Psoas muscle (tissue), 7 donors: ENCODE measurements at regions not wholly inside any gene's neighbourhood (a gene's known extent, or its start where the extent isn't known, plus 50 kb on each side); places are given as distances from the start of the nearest gene placed in this dataset.
"Not testable (repeated sequence)": the region's sequence is repeated elsewhere in the genome, so short reads cannot be mapped to it uniquely, and the experiment has no call there.

Source experiments
- ATAC-seq, 4 donors: fragments of 200-7000 bp; cut with Tn5 transposase; one replicate each; pipeline ENCODE4 v1.9.1; 2020; ENCODE audit warnings: moderate library complexity in 3 of 4, mild to moderate bottlenecking in 2 of 4
- DNase-seq, 2 donors: peaks; one replicate each; pipeline ENCODE4 v3.0.0-alpha.2; 2020
- H3K27ac ChIP-seq: fragments of 200-600 bp; one replicate; pipeline ENCODE4 v1.8.0; 2022
- H3K27me3 ChIP-seq, 3 donors: fragments of 200-600 bp in 1 of 3; one replicate each; pipeline versions ENCODE4 v1.6.1 to v1.8.0; 2013 to 2022; ENCODE audit warnings: low read length in 2 of 3, mild to moderate bottlenecking in 2 of 3, moderate library complexity in 1 of 3; ENCODE audit not compliant: insufficient read depth in 3 of 3
- H3K36me3 ChIP-seq, 2 donors: fragments of 200-600 bp in 1 of 2; one replicate each; pipeline versions ENCODE4 v1.6.1 to v1.8.0; 2013 to 2022; ENCODE audit warnings: low read depth in 1 of 2, mild to moderate bottlenecking in 1 of 2, moderate library complexity in 1 of 2; ENCODE audit not compliant: insufficient read depth in 1 of 2
- H3K4me1 ChIP-seq: fragments of 200-600 bp; one replicate; pipeline ENCODE4 v1.8.0; 2022
- H3K4me3 ChIP-seq: fragments of 200-600 bp; one replicate; pipeline ENCODE4 v1.8.0; 2022; ENCODE audit warnings: mild to moderate bottlenecking
- H3K9me3 ChIP-seq: fragments of 200-600 bp; one replicate; pipeline ENCODE4 v1.8.0; 2022
- WGBS, 3 donors: extraction: QIAGEN DNeasy Blood & Tissue Kit; methylation state at CpG; one replicate each; pipeline versions ENCODE4 v1.1.6 to v1.1.7; 2013; 5-methylcytosine and 5-hydroxymethylcytosine counted together
- intact Hi-C, 2 donors: fragments of 100-400 bp; cut with DNase I; formaldehyde crosslinking; loops; one replicate each; pipeline versions ENCODE4 v1.11.0 to v1.14.2; 2022
- TF ChIP-seq, protein P1 (sequence below): fragments of 200-600 bp; IDR thresholded peaks from one replicate; pipeline ENCODE4 v1.8.0; 2022; ENCODE audit warnings: antibody characterized with exemption
- donor health status: healthy with polysubstance abuse.
- donor health status: DM: no; HTN: no; CAD: no; lungs with moderate emphysema.
- donor health status: Bipolar disorder and iron deficiency.
- donor health status: healthy.
- donor health status: DM: yes; HTN: yes; CAD: no.
- donor health status: DM: no; HTN: no; CAD: no.
- donor health status: DM: yes; HTN: yes; CAD: no.

DNA sequence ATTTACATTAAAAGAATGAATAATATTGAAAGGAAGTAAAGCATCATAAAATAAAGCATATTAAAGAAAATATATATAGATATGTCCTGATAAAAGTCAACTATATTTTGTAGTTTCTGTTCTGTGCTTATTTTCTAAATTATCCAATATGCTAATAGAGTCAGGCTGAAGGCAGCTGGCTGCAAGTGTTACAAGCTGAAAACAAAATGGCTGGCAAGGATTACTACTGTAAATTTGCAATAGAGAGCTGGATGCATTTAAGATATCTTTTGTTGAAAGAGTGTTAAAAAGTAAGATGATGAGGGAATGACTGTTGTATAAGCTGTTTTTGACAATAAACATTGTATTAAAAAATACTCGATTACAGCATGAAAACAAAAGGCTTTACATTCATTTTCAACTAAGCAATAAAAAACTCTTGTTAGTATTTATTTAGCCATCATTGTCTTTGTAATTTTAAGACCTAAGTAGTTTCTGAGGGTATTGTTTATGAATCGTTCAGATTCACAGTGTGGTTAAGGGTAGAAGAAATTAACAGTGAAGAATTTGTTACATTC is 76.3 kb downstream of the TANC2 start:
- Histone ChIP-seq H3K4me1 (no peaks in the 10 kb centered on the region), H3K36me3 (no peaks in the 10 kb centered on the region), H3K27ac (no peak overlapping the region), H3K27me3 (no peaks in the 10 kb centered on the region), H3K9me3 (no peaks in the 10 kb centered on the region), H3K4me3 (no peak overlapping the region)
- no peak for DNase-seq
- intact Hi-C loops = no loop called here
- 30 to 64% (median 63%) methylated on average over 2 of the region's 2 CpGs for WGBS, 3 donors
- TF ChIP-seq, protein P1, sequence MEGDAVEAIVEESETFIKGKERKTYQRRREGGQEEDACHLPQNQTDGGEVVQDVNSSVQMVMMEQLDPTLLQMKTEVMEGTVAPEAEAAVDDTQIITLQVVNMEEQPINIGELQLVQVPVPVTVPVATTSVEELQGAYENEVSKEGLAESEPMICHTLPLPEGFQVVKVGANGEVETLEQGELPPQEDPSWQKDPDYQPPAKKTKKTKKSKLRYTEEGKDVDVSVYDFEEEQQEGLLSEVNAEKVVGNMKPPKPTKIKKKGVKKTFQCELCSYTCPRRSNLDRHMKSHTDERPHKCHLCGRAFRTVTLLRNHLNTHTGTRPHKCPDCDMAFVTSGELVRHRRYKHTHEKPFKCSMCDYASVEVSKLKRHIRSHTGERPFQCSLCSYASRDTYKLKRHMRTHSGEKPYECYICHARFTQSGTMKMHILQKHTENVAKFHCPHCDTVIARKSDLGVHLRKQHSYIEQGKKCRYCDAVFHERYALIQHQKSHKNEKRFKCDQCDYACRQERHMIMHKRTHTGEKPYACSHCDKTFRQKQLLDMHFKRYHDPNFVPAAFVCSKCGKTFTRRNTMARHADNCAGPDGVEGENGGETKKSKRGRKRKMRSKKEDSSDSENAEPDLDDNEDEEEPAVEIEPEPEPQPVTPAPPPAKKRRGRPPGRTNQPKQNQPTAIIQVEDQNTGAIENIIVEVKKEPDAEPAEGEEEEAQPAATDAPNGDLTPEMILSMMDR = no peak
- no peak for ATAC-seq

DNA sequence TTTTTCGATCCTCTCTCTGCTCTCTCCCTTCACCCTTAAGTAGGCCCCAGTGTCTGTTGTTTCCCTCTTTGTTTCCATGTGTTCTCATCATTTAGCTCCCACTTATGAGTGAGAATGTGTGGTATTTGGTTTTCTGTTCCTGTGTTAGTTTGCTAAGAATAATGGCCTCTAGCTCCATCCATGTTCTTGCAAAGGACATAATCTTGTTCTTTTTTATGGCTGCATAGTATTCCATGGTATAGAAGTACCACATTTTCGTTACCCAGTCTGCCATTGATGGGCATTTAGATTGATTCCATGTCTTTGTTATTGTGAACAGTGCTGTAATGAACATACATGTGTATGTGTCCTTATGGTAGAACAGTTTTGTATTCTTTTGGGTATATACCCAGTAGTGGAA is 91.5 kb downstream of the TANC2 start:
- WGBS, 3 donors = 96 to 100% (median 96%) methylated on average over 2 of the region's 2 CpGs

DNA sequence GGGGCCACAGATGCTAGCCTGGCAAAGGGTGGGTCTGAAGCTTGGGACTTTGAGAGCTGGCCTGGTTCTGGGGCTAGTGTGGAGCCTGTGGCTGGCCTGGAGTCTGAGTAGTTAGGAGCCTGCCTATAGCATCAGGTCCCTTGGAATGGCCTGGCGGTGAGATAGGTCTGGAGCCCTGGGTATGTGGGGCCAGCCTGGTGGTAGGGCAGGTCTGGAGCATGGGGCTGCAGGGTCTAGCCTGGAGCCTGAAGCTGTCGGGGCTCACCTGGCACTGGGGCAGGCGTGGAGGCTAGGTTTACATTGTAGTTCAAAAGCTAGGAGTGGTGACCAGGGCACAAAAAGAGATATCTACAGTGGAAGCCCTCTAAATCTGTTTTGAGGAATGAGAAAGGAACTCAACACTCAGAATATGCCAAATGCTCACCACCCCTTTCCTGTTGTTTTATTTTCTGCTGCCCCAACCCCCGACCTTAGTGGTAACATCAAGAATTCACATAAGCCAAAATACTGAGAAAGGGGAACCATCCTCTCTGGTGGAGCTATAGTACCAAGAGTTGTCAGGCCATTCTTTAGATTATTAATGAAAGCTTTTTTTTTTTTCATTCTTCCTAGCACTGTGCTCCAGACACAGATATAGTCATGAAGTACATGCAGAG is 100.3 kb downstream of the TANC2 start:
- no peaks in the 10 kb centered on the region for H3K4me1 ChIP-seq
- DNase-seq (no peak), ATAC-seq (no peak)
- TF ChIP-seq, protein P1 = no peak
- no peak overlapping the region for H3K4me3 ChIP-seq
- 91 to 97% (median 95%) methylated on average over 4 of the region's 4 CpGs for WGBS, 3 donors
- no peak overlapping the region for H3K27ac ChIP-seq
- no peaks in the 10 kb centered on the region for H3K36me3 ChIP-seq
- no peaks in the 10 kb centered on the region for H3K27me3 ChIP-seq
- H3K9me3 ChIP-seq = no peaks in the 10 kb centered on the region
- intact Hi-C loops = no loop called here

More for the DNA sequence above, 91.5 kb downstream of the TANC2 start:
- ATAC-seq, H3K4me1 ChIP-seq, H3K36me3 ChIP-seq, DNase-seq, intact Hi-C loops, H3K9me3 ChIP-seq, H3K27ac ChIP-seq, H3K4me3 ChIP-seq, H3K27me3 ChIP-seq: not testable (repeated sequence)

DNA sequence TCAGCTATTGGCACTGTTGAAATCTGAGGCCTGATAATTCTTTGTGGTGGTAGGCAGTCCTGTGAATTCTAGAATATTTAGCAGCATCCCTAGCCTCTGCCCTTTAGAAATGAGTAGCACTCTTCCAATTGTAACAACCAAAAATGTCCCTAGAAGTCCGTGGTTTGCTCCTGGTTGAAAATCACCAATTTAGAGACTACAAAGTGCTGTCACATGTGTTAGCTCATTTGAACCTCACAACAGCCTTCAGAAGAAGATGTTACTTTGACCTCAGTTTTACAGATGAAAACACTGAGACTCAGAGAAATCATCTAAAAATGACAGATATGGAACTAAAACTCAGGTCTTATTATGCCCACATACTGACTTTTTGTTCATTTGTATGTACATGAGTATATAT is 103.2 kb downstream of the TANC2 start:
- Histone ChIP-seq H3K4me1 (no peaks in the 10 kb centered on the region), H3K36me3 (no peaks in the 10 kb centered on the region), H3K27ac (no peak overlapping the region), H3K4me3 (no peak overlapping the region), H3K9me3 (no peaks in the 10 kb centered on the region), H3K27me3 (no peaks in the 10 kb centered on the region)
- intact Hi-C loops = no loop called here
- no peak for ATAC-seq
- TF ChIP-seq, protein P1 = no peak
- DNase-seq = no peak
- 71 to 90% (median 83%) methylated on average over 1 of the region's 1 CpG for WGBS, 3 donors

DNA sequence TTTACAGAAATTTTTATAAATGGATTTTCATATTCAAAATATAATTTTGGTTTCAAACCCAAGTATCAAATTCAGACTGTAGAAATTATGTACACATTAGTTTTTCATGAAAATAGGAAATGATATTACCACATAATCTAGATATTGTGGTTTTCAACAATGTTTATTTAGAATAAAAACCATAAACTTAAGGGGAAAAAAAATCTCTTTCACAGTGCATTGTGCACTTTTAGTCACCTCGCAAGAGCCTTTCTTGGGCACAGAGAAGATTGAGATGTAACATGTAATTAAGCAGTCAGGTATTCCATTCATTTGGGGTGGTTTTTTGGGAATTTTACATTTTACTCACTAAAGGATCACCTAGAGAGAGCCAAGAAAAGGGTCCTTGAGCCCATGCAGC is 104.0 kb downstream of the TANC2 start:
- WGBS, 3 donors = 92 to 96% (median 95%) methylated on average over 1 of the region's 1 CpG
- intact Hi-C loops = no loop called here
- DNase-seq (no peak), ATAC-seq (no peak)
- Histone ChIP-seq H3K4me1 (no peaks in the 10 kb centered on the region), H3K27ac (no peak overlapping the region), H3K36me3 (no peaks in the 10 kb centered on the region), H3K4me3 (no peak overlapping the region), H3K9me3 (no peaks in the 10 kb centered on the region), H3K27me3 (no peaks in the 10 kb centered on the region)
- TF ChIP-seq, protein P1 = no peak
